ENCODE measurements at regions not wholly inside any gene's neighbourhood (a gene's known extent, or its start where the extent isn't known, plus 50 kb on each side); places are given as distances from the start of the nearest gene placed in this dataset.
"Not testable (repeated sequence)": the region's sequence is repeated elsewhere in the genome, so short reads cannot be mapped to it uniquely, and the experiment has no call there.

- Histone ChIP-seq H3K36me3 (ENCODE audit: control insufficient read depth, insufficient read depth, low read length) (no peaks in the 10 kb centered on the region), H3K27me3 (ENCODE audit: control insufficient read depth, insufficient read depth, low read length) (no peaks in the 10 kb centered on the region), H3K4me3 (ENCODE audit: low read depth, low read length) (no peak overlapping the region)
- ChIA-PET CTCF (interaction anchor here (0.6 kb wide), 1 partner anchor 1134 kb away, joined by 3 read pairs; no protein-coding TSS in a partner anchor), POLR2A (no interaction called here)
- no peak for DNase-seq (ENCODE audit: low read depth)
- TF ChIP-seq CTCF (IDR thresholded peaks at IDR 0.05; ENCODE audit: insufficient read depth, low read depth, low read length), result no peak
These were observed 641.6 kb downstream of the ANKRD50 start for GRCh38 chr4:124070688-124071484.

DNA sequence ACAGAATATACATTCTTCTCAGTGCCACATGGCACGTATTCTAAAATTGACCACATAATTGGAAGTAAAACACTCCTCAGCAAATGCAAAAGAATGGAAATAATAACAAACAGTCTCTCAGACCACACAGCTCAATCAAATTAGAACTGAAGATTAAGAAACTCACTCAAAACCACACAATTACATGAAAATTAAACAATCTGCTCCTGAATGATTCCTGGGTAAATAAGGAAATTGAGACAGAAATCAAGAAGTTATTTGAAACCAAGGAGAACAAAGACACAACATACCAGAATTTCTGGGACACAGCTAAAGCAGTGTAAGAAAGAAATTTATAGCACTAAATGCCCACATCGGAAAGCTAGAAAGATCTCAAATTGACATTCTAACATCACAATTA lies 637.3 kb downstream of the ANKRD50 start:
- DNase-seq (ENCODE audit: low read depth); H3K27me3 ChIP-seq (ENCODE audit: control insufficient read depth, insufficient read depth, low read length); H3K4me3 ChIP-seq (ENCODE audit: low read depth, low read length); H3K36me3 ChIP-seq (ENCODE audit: control insufficient read depth, insufficient read depth, low read length); POLR2A ChIA-PET; CTCF ChIA-PET: not testable (repeated sequence)

- Histone ChIP-seq H3K36me3 (ENCODE audit: control insufficient read depth, insufficient read depth, low read length) (no peaks in the 10 kb centered on the region), H3K27me3 (ENCODE audit: control insufficient read depth, insufficient read depth, low read length) (no peaks in the 10 kb centered on the region), H3K4me3 (ENCODE audit: low read depth, low read length) (no peak overlapping the region)
- DNase-seq (ENCODE audit: low read depth), result no peak
- POLR2A ChIA-PET, result no interaction called here
- TF ChIP-seq CTCF (IDR thresholded peaks at IDR 0.05; ENCODE audit: insufficient read depth, low read depth, low read length), result no peak
- CTCF ChIA-PET, result no interaction called here
These were observed 633.3 kb downstream of the ANKRD50 start for GRCh38 chr4:124079174-124079780.

DNA sequence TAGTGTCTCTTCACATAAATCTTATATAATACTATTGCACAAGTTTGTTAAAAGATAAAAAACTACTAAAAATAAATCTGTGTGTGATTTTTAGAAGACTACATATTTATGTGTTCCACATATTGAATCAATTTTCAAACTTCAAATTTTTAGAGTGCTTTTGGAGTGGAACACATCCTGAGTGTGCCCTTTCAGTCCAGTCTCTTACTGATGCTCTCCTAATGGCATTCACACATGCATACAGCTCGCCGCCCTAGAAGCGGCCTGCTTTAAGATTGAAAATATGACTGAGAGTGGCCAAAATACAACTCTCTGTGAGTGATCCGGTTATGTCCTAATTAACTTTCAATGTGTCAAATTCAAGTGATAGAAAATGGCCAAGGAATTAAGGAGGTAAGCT lies 628.8 kb downstream of the ANKRD50 start:
- H3K27me3 ChIP-seq (ENCODE audit: control insufficient read depth, insufficient read depth, low read length), result no peaks in the 10 kb centered on the region
- H3K4me3 ChIP-seq (ENCODE audit: low read depth, low read length), result no peak overlapping the region
- ChIA-PET CTCF (interaction anchor here (0.9 kb wide), 1 partner anchor 501 kb away, joined by 3 read pairs; no protein-coding TSS in a partner anchor), POLR2A (no interaction called here)
- TF ChIP-seq CTCF (IDR thresholded peaks at IDR 0.05; ENCODE audit: insufficient read depth, low read depth, low read length), result no peak
- H3K36me3 ChIP-seq (ENCODE audit: control insufficient read depth, insufficient read depth, low read length), result no peaks in the 10 kb centered on the region
- no peak for DNase-seq (ENCODE audit: low read depth)

- Histone ChIP-seq H3K27me3 (ENCODE audit: control insufficient read depth, insufficient read depth, low read length) (no peaks in the 10 kb centered on the region), H3K36me3 (ENCODE audit: control insufficient read depth, insufficient read depth, low read length) (no peaks in the 10 kb centered on the region), H3K4me3 (ENCODE audit: low read depth, low read length) (no peak overlapping the region)
- TF ChIP-seq CTCF (IDR thresholded peaks at IDR 0.05; ENCODE audit: insufficient read depth, low read depth, low read length), result no peak
- ChIA-PET POLR2A (no interaction called here), CTCF (interaction anchor here (0.6 to 1.5 kb wide), 2 partner anchors 313 to 835 kb away, joined by 3 to 6 read pairs; no protein-coding TSS in a partner anchor)
- no peak for DNase-seq (ENCODE audit: low read depth)
These were observed 626.9 kb downstream of the ANKRD50 start for GRCh38 chr4:124085561-124086180.
